Uterus (tissue), 3 donors: ENCODE measurements at regions not wholly inside any gene's neighbourhood (a gene's known extent, or its start where the extent isn't known, plus 50 kb on each side); places are given as distances from the start of the nearest gene placed in this dataset.

ENCODE experiments used
- DNase-seq, 2 donors: peaks; one replicate each; pipeline ENCODE4 v3.0.0-alpha.2; 2019 to 2020
- H3K27ac ChIP-seq, 2 donors: fragments of 200-600 bp; sonication (generic); 1 replicate in 1 of 2; 2 replicates in 1 of 2; pipeline ENCODE4 v1.5.1; 2016 to 2018
- H3K27me3 ChIP-seq, 2 donors: fragments of 200-600 bp; sonication (generic); one replicate each; pipeline ENCODE4 v1.5.1; 2018 to 2019; ENCODE audit warnings: control low read depth in 1 of 2
- H3K36me3 ChIP-seq, 2 donors: fragments of 200-600 bp; sonication (generic); one replicate each; pipeline ENCODE4 v1.5.1; 2019; ENCODE audit warnings: control low read depth in 1 of 2
- H3K4me1 ChIP-seq, 2 donors: fragments of 200-600 bp; sonication (generic); one replicate each; pipeline ENCODE4 v1.5.1; 2018 to 2019; ENCODE audit warnings: control low read depth in 1 of 2
- H3K4me3 ChIP-seq, 2 donors: fragments of 200-600 bp; sonication (generic); 1 replicate in 1 of 2; 2 replicates in 1 of 2; pipeline ENCODE4 v1.5.1; 2018 to 2019; ENCODE audit warnings: mild to moderate bottlenecking in 1 of 2
- H3K9me3 ChIP-seq, 2 donors: fragments of 200-600 bp; sonication (generic); one replicate each; pipeline ENCODE4 v1.5.1; 2019; ENCODE audit warnings: control low read depth in 1 of 2
- POLR2A ChIP-seq, 2 donors: fragments of 450-650 bp; IDR thresholded peaks; one replicate each; pipeline ENCODE4 v1.6.1; 2016; ENCODE audit warnings: antibody characterized with exemption in 2 of 2, mild to moderate bottlenecking in 1 of 2, moderate library complexity in 1 of 2
- intact Hi-C: fragments of 100-400 bp; cut with DNase I; formaldehyde crosslinking; loops from one replicate; pipeline ENCODE4 v1.15.1; 2023; ENCODE audit warnings: low total_unique reads
- TF ChIP-seq, protein P1 (sequence below), 4 experiments: fragments of 200-600 bp in 2 of 4; fragments of 450-650 bp in 2 of 4; sonication (generic) in 2 of 4; IDR thresholded peaks; one replicate each; pipeline ENCODE4 v1.5.1; 2016 to 2019; ENCODE audit warnings: antibody characterized with exemption in 4 of 4, mild to moderate bottlenecking in 2 of 4, moderate library complexity in 1 of 4
- donor health status: DM: yes; HTN: yes; CAD: no.

DNA sequence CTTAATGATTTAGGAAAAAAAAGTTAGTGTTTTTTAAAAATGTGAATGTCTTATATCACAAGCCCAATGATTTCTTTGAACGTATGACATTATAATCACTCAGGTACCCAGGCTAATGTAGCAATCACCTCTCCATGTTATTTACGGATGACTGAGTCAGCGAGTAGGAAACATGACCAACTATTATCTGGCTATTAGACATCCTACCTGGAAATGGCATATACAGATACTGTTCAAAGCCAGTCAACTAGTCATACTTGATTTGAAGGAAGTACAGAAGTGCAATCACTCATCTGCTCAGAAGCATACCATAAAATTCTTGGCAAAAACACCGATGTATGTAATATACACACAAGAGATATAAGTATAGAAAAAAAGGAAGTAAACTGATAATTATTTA, 732.5 kb downstream of the ARAP2 start:
- intact Hi-C loops, result no loop called here
- no peaks in the 10 kb centered on the region for H3K4me1 ChIP-seq

DNA sequence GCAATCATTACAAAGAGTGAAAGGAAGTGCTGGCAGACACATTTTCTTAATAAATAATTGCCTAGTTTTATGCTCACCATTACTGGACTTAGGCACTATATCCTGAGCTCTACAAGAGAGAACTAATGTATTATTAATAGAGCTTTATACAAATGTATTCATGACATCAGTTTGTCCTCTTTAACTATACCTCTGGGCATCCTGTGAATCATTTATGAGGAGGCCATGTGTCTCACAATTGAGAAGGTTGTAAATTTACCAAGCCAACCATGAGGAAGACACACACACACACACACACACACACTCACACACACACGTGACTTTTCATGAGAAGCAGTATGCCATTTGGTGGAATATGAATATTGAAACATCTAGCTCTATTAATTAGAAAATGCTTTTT, 728.2 kb downstream of the ARAP2 start:
- intact Hi-C loops, result no loop called here
- no peaks in the 10 kb centered on the region for H3K27me3 ChIP-seq

More for the DNA sequence above, 732.5 kb downstream of the ARAP2 start:
- Histone ChIP-seq H3K27me3 (no peaks in the 10 kb centered on the region), H3K4me3 (no peak overlapping the region), H3K36me3 (no peaks in the 10 kb centered on the region), H3K27ac (no peak overlapping the region), H3K9me3 (no peaks in the 10 kb centered on the region)
- DNase-seq, result no peak
- no peak for TF ChIP-seq POLR2A (IDR thresholded peaks at IDR 0.05)
- TF ChIP-seq, protein P1, sequence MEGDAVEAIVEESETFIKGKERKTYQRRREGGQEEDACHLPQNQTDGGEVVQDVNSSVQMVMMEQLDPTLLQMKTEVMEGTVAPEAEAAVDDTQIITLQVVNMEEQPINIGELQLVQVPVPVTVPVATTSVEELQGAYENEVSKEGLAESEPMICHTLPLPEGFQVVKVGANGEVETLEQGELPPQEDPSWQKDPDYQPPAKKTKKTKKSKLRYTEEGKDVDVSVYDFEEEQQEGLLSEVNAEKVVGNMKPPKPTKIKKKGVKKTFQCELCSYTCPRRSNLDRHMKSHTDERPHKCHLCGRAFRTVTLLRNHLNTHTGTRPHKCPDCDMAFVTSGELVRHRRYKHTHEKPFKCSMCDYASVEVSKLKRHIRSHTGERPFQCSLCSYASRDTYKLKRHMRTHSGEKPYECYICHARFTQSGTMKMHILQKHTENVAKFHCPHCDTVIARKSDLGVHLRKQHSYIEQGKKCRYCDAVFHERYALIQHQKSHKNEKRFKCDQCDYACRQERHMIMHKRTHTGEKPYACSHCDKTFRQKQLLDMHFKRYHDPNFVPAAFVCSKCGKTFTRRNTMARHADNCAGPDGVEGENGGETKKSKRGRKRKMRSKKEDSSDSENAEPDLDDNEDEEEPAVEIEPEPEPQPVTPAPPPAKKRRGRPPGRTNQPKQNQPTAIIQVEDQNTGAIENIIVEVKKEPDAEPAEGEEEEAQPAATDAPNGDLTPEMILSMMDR (IDR thresholded peaks at IDR 0.05), result no peak

DNA sequence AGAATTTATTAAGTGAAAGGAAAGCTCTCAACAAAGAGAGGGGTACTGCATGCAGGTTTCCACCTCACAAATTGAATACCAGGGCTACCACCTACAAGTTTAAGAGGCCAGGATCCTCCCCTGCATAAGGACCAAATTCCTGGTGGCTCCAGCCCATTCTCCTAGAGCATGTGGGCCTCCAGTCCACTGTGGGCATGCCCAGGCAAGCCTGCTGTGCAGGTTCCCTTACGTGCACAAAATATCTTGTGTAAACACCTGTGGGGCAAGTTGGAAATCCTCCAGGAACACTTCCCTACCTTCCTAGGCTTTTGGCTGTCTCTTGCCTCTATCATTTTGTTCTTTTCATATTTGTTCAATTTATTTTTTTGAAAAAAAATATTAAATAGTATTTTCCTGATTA, 724.3 kb downstream of the ARAP2 start:
- no peak overlapping the region for H3K4me3 ChIP-seq
- H3K36me3 ChIP-seq, result no peaks in the 10 kb centered on the region
- H3K4me1 ChIP-seq, result no peaks in the 10 kb centered on the region
- H3K27ac ChIP-seq, result no peak overlapping the region
- intact Hi-C loops, result no loop called here
- no peak for DNase-seq
- no peaks in the 10 kb centered on the region for H3K9me3 ChIP-seq
- no peaks in the 10 kb centered on the region for H3K27me3 ChIP-seq
- TF ChIP-seq, protein P1 (IDR thresholded peaks at IDR 0.05), result no peak
- no peak for TF ChIP-seq POLR2A (IDR thresholded peaks at IDR 0.05)

More for the DNA sequence above, 728.2 kb downstream of the ARAP2 start:
- Histone ChIP-seq H3K4me3 (no peak overlapping the region), H3K36me3 (no peaks in the 10 kb centered on the region), H3K27ac (no peak overlapping the region), H3K9me3 (no peaks in the 10 kb centered on the region), H3K4me1 (no peaks in the 10 kb centered on the region)
- DNase-seq, result no peak
- no peak for TF ChIP-seq POLR2A (IDR thresholded peaks at IDR 0.05)
- TF ChIP-seq, protein P1 (IDR thresholded peaks at IDR 0.05), result no peak

DNA sequence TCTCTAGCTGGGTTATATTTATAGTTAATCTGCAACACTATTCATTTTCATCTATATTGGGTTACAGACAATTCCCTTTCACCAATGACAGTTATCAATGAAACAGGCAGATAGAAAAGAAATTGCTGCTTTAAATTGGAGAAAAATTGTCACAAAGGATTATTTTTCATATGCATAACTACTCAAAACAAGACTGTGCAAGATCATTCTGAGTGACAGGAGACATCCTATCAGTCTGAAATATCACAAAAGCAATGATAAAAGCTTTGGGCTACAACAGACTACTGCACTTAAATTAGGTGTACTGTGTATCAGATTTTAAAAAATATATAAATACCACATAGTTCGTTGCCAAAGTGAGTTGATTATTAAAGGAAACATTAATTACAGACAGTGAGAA, 722.6 kb downstream of the ARAP2 start:
- no peaks in the 10 kb centered on the region for H3K27me3 ChIP-seq
- H3K4me3 ChIP-seq, result no peak overlapping the region
- no peak for DNase-seq
- H3K4me1 ChIP-seq, result no peaks in the 10 kb centered on the region
- intact Hi-C loops, result no loop called here
- H3K27ac ChIP-seq, result no peak overlapping the region
- H3K36me3 ChIP-seq, result no peaks in the 10 kb centered on the region
- no peak for TF ChIP-seq POLR2A (IDR thresholded peaks at IDR 0.05)
- TF ChIP-seq, protein P1 (IDR thresholded peaks at IDR 0.05), result no peak
- no peaks in the 10 kb centered on the region for H3K9me3 ChIP-seq

DNA sequence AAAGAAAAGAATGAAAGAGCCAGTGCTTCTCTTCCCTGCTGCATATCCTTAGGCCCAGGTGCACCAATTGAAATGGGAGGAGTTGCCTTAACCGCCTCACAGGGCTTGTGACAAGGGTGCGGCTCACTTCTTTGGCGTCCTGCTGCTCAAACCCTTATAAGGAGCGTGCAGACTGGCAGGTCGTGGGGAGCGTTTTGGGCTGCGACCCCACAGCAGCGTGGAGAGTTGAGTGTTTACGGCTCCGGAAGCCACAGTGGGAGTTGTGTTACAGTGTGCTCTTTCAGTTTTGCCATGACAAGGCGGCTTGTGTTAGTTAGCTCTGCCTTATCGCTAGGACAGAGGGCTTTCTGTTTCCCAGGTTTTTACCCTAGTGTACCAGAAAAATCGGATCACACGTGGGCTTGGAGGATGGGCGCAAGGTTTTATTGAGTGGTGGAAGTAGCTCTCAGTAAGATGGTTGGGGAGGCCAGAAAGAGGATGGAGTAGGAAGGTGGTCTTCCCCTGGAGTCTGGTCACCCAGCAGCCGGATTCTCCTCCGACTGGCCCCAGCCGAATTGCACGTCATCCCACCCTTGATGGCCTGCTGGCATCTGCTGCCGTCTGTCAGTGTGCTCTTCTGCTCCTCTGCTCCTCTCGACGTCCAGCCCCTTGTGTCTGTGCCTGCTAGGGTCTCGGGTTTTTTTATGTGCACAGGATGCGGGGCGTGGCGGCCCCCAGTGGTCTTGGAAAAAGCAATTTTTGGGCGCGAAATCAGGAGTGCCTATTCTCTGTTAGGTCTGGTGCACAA, 718.9 kb downstream of the ARAP2 start:
- H3K36me3 ChIP-seq, result no peaks in the 10 kb centered on the region
- DNase-seq, result no peak

More for the DNA sequence above, 718.9 kb downstream of the ARAP2 start:
- no peak overlapping the region for H3K27ac ChIP-seq
- intact Hi-C loops, result no loop called here
- no peak overlapping the region for H3K4me3 ChIP-seq
- no peaks in the 10 kb centered on the region for H3K27me3 ChIP-seq
- H3K4me1 ChIP-seq, result no peaks in the 10 kb centered on the region
- no peaks in the 10 kb centered on the region for H3K9me3 ChIP-seq
- TF ChIP-seq POLR2A (IDR thresholded peaks at IDR 0.05), result no peak
- TF ChIP-seq, protein P1 (IDR thresholded peaks at IDR 0.05), result no peak
